Heart left ventricle (tissue), 16 donors: ENCODE measurements at regions not wholly inside any gene's neighbourhood (a gene's known extent, or its start where the extent isn't known, plus 50 kb on each side); places are given as distances from the start of the nearest gene placed in this dataset.

Source experiments
- ATAC-seq, 4 donors: fragments of 200-7000 bp; cut with Tn5 transposase; one replicate each; pipeline ENCODE4 v1.9.1; 2020 to 2022; ENCODE audit warnings: moderate library complexity in 4 of 4, mild to moderate bottlenecking in 3 of 4, moderate number of reproducible peaks in 1 of 4
- DNase-seq, 5 donors: peaks; one replicate each; pipeline ENCODE4 v3.0.0-alpha.2; 2020
- H3K27ac ChIP-seq, 12 donors: fragments of 200-600 bp; sonication (generic) in 4 of 12; one replicate each; pipeline versions ENCODE4 v1.5.0 to v1.8.0; 2016 to 2022; ENCODE audit warnings: mild to moderate bottlenecking in 2 of 12
- H3K27me3 ChIP-seq, 9 donors: fragments of 200-600 bp; sonication (generic) in 2 of 9; one replicate each; pipeline versions ENCODE4 v1.5.1 to v1.8.0; 2016 to 2022; ENCODE audit warnings: mild to moderate bottlenecking in 3 of 9
- H3K36me3 ChIP-seq, 9 donors: fragments of 200-600 bp; sonication (generic) in 2 of 9; one replicate each; pipeline versions ENCODE4 v1.5.0 to v1.8.0; 2018 to 2022; ENCODE audit warnings: mild to moderate bottlenecking in 2 of 9
- H3K4me1 ChIP-seq, 12 donors: fragments of 200-600 bp; sonication (generic) in 4 of 12; one replicate each; pipeline versions ENCODE4 v1.5.0 to v1.8.0; 2016 to 2022; ENCODE audit warnings: mild to moderate bottlenecking in 3 of 12
- H3K4me3 ChIP-seq, 12 donors: fragments of 200-600 bp; sonication (generic) in 4 of 12; one replicate each; pipeline versions ENCODE4 v1.5.0 to v1.8.0; 2017 to 2022; ENCODE audit warnings: mild to moderate bottlenecking in 9 of 12, moderate library complexity in 4 of 12
- H3K9me3 ChIP-seq, 12 donors: fragments of 200-600 bp; sonication (generic) in 4 of 12; one replicate each; pipeline versions ENCODE4 v1.5.0 to v1.8.0; 2016 to 2022; ENCODE audit warnings: mild to moderate bottlenecking in 1 of 12
- POLR2A ChIP-seq, 2 donors: fragments of 450-650 bp; IDR thresholded peaks; one replicate each; pipeline ENCODE4 v1.6.1; 2017; ENCODE audit warnings: antibody characterized with exemption in 2 of 2, mild to moderate bottlenecking in 2 of 2, moderate library complexity in 2 of 2
- WGBS, 4 donors: extraction: QIAGEN DNeasy Blood & Tissue Kit in 2 of 4; methylation state at CpG; one replicate each; pipeline versions ENCODE4 v1.1.5 to v1.1.7; 2013 to 2018; 5-methylcytosine and 5-hydroxymethylcytosine counted together
- intact Hi-C, 10 donors: fragments of 100-400 bp; cut with DNase I; formaldehyde crosslinking; loops; one replicate each; pipeline versions ENCODE4 v1.11.1 to v1.14.2; 2022
- TF ChIP-seq, protein P1 (sequence below), 12 donors: fragments of 200-600 bp; sonication (generic) in 4 of 12; IDR thresholded peaks; one replicate each; pipeline versions ENCODE4 v1.5.0 to v1.8.0; 2018 to 2022; ENCODE audit warnings: antibody characterized with exemption in 12 of 12, mild to moderate bottlenecking in 5 of 12
- donor health status: ischemic (EF 13 %, LVEDD 7.1; RV severe dilation, severe dysfunction).
- donor health status: healthy with polysubstance abuse.
- donor health status: DM: no; HTN: yes; CAD: no.
- donor health status: DM: no; HTN: no; CAD: no.
- donor health status: ischemic (EF 25% LVEDD 6.9; RV normal size, moderate dysfunction).
- donor health status: ischemic (EF 25% LVEDD 5.7; RV mildly dilated, moderate dysfunction).
- donor health status: healthy.
- donor health status: DM: yes; HTN: yes; CAD: no.
- donor health status: ischemic (EF 35%, LVEDD 5.7; RV mildly dilated, moderate dysfunction).
- donor health status: nonischemic (EF 11% LVEDD 7.7; RV severe dilation, severe dysfunction).
- donor health status: DM: yes; HTN: yes; CAD: no.
- donor health status: PGD.
- donor health status: ischemic (EF 29% LVEDD 5.4; RV normal size, mild dysfunction).
- donor health status: nonischemic (EF 23%, LVEDD 6.1; RV moderate dilation, normal function).

DNA sequence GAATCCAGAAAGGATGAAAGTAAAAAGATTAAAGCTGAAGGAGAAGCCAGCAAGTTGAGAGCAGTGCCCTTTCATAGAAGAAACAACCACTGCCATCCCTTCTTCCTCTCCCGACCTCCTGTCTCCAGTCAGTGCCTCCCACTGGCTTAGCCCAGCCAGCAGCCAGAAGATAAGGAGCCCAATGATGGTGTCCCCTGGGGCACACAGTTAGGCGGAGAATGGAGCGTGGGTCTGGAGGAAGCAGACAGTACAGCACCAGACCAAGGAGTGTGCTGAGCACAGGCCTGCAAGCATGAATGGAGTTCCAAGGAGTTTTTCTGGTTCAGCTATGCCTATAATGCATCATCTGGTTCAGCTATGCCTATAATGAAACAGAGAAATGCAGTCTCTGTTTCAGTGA is 54.3 kb upstream of the TNRC6B start:
- peaks cover 0 to 32% (median 14%) of the 10 kb centered on the region in 12 donors for H3K4me1 ChIP-seq
- TF ChIP-seq, protein P1, sequence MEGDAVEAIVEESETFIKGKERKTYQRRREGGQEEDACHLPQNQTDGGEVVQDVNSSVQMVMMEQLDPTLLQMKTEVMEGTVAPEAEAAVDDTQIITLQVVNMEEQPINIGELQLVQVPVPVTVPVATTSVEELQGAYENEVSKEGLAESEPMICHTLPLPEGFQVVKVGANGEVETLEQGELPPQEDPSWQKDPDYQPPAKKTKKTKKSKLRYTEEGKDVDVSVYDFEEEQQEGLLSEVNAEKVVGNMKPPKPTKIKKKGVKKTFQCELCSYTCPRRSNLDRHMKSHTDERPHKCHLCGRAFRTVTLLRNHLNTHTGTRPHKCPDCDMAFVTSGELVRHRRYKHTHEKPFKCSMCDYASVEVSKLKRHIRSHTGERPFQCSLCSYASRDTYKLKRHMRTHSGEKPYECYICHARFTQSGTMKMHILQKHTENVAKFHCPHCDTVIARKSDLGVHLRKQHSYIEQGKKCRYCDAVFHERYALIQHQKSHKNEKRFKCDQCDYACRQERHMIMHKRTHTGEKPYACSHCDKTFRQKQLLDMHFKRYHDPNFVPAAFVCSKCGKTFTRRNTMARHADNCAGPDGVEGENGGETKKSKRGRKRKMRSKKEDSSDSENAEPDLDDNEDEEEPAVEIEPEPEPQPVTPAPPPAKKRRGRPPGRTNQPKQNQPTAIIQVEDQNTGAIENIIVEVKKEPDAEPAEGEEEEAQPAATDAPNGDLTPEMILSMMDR (IDR thresholded peaks at IDR 0.05), result no peak
- TF ChIP-seq POLR2A (IDR thresholded peaks at IDR 0.05), result no peak
- intact Hi-C loops, result loop anchor here in 1 of 10 donors (5.0 kb wide), 1 partner anchor 36 kb away; no protein-coding TSS in a partner anchor
- DNase-seq (peak; percentile 48 to 69 (median 62)), ATAC-seq (peak in 3 of 4 donors; percentile 81 to 92 (median 82))
- 37 to 50% (median 46%) methylated on average over 3 of the region's 3 CpGs for WGBS, 4 donors
- H3K27me3 ChIP-seq, result no peaks in the 10 kb centered on the region
- H3K4me3 ChIP-seq, result no peak overlapping the region
- H3K9me3 ChIP-seq, result no peaks in the 10 kb centered on the region
- no peak overlapping the region for H3K27ac ChIP-seq
- H3K36me3 ChIP-seq, result peaks cover 0 to 41% (median 9%) of the 10 kb centered on the region in 9 donors
